H1 (cell line): ENCODE measurements at regions not wholly inside any gene's neighbourhood (a gene's known extent, or its start where the extent isn't known, plus 50 kb on each side); places are given as distances from the start of the nearest gene placed in this dataset.

Experiments used
- CTCF ChIA-PET: fragments of 300-600 bp; sonication (Branson Sonifier 250); formaldehyde crosslinking; loops from one replicate; lab custom pipeline; 2021; ENCODE audit not compliant: partially characterized antibody; lab: Charles Lee
- POLR2A ChIA-PET: fragments of 300-600 bp; sonication (Branson Sonifier 250); formaldehyde crosslinking; loops from one replicate; lab custom pipeline; 2021; ENCODE audit warnings: inconsistent platforms; ENCODE audit not compliant: partially characterized antibody; lab: Charles Lee
- DNase-seq, 2 experiments: peaks; one replicate each; pipeline versions ENCODE4 v3.0.0 to v3.0.0-alpha.2; 2010 to 2022; ENCODE audit warnings: low spot score in 2 of 2, low read depth in 1 of 2, mixed read lengths in 1 of 2
- FAIRE-seq: peaks from 2 replicates; lab custom pipeline; 2011; peaks lifted over from hg19 to GRCh38; lab: Jason Lieb, UNC
- H2AFZ ChIP-seq: 2 replicates; pipeline ENCODE4 v1.8.1; 2012; ENCODE audit warnings: low read length, inconsistent platforms
- H2AK5ac ChIP-seq: 2 replicates; pipeline ENCODE4 v1.6.1; 2013; ENCODE audit warnings: low read depth, low read length
- H2BK120ac ChIP-seq: replicated peaks from 2 replicates; pipeline ENCODE3; 2013; ENCODE audit warnings: low read depth, low read length, inconsistent platforms
- H2BK12ac ChIP-seq: 2 replicates; pipeline ENCODE4 v1.6.1; 2013; ENCODE audit warnings: low read depth, low read length
- H2BK15ac ChIP-seq: 2 replicates; pipeline ENCODE4 v1.6.1; 2013; ENCODE audit warnings: low read length
- H2BK20ac ChIP-seq: 2 replicates; pipeline ENCODE4 v1.6.1; 2013; ENCODE audit warnings: low read length
- H2BK5ac ChIP-seq: 2 replicates; pipeline ENCODE4 v1.6.1; 2013; ENCODE audit warnings: low read depth, low read length
- H3K14ac ChIP-seq: 2 replicates; pipeline ENCODE4 v1.6.1; 2013; ENCODE audit warnings: inconsistent platforms; ENCODE audit not compliant: insufficient read length
- H3K18ac ChIP-seq: 2 replicates; pipeline ENCODE4 v1.6.1; 2013; ENCODE audit warnings: low read length; ENCODE audit errors: extremely low read depth
- H3K23ac ChIP-seq: 2 replicates; pipeline ENCODE4 v1.6.1; 2013; ENCODE audit warnings: inconsistent platforms; ENCODE audit not compliant: insufficient read length
- H3K23me2 ChIP-seq: 2 replicates; pipeline ENCODE4 v1.6.1; 2013; ENCODE audit warnings: low read depth, low read length
- H3K27ac ChIP-seq: 2 replicates; pipeline ENCODE4 v1.6.1; 2011; ENCODE audit warnings: low read depth, low read length, inconsistent platforms
- H3K27me3 ChIP-seq, 4 experiments: replicated peaks in 1 of 4; 1 replicate in 1 of 4; 2 replicates in 3 of 4; pipeline versions ENCODE4 v1.6.1 to v1.8.1; 2011 to 2013; ENCODE audit warnings: low read length in 3 of 4, mild to moderate bottlenecking in 3 of 4, inconsistent platforms in 2 of 4, mixed read lengths in 2 of 4, moderate library complexity in 1 of 4; ENCODE audit not compliant: control insufficient read depth in 3 of 4, insufficient read depth in 3 of 4; ENCODE audit errors: extremely low read depth in 1 of 4
- H3K36me3 ChIP-seq, 4 experiments: 2 replicates each; pipeline versions ENCODE4 v1.6.1 to v1.8.1; 2011 to 2013; ENCODE audit warnings: mild to moderate bottlenecking in 4 of 4, low read length in 3 of 4, moderate library complexity in 2 of 4, control low read depth in 1 of 4, inconsistent platforms in 1 of 4; ENCODE audit not compliant: insufficient read depth in 4 of 4, control insufficient read depth in 2 of 4
- H3K4ac ChIP-seq: replicated peaks from 2 replicates; pipeline ENCODE3; 2013; ENCODE audit warnings: low read length, low read depth, mixed read lengths, inconsistent platforms; ENCODE audit not compliant: insufficient read length
- H3K4me1 ChIP-seq, 4 experiments: replicated peaks in 1 of 4; 1 replicate in 1 of 4; 2 replicates in 3 of 4; pipeline versions ENCODE4 v1.6.1 to v1.8.1; 2011 to 2013; ENCODE audit warnings: low read length in 3 of 4, inconsistent platforms in 2 of 4, mixed read lengths in 1 of 4; ENCODE audit not compliant: insufficient read depth in 4 of 4, control insufficient read depth in 3 of 4
- H3K4me2 ChIP-seq, 2 experiments: 2 replicates each; pipeline versions ENCODE4 v1.6.1 to v1.8.1; 2011 to 2013; ENCODE audit warnings: low read depth in 2 of 2, low read length in 2 of 2, control low read depth in 1 of 2, inconsistent platforms in 1 of 2, mild to moderate bottlenecking in 1 of 2; ENCODE audit not compliant: insufficient read depth in 1 of 2
- H3K4me3 ChIP-seq, 4 experiments: fragments of 200-600, 300-600 bp in 1 of 4; sonication (generic), shearing (Covaris generic), sonication (Bioruptor Twin) in 1 of 4; 2 replicates each; pipeline versions ENCODE4 v1.5.1 to v1.8.1; 2011 to 2016; ENCODE audit warnings: low read length in 4 of 4, low read depth in 3 of 4, control low read depth in 2 of 4, inconsistent platforms in 2 of 4, mild to moderate bottlenecking in 2 of 4, mixed read lengths in 1 of 4, moderate library complexity in 1 of 4; ENCODE audit not compliant: insufficient read depth in 2 of 4; ENCODE audit errors: extremely low read depth in 1 of 4
- H3K56ac ChIP-seq: replicated peaks from 2 replicates; pipeline ENCODE3; 2013; ENCODE audit warnings: low read depth, mild to moderate bottlenecking, mixed read lengths, low read length, inconsistent platforms; ENCODE audit not compliant: insufficient read length
- H3K79me1 ChIP-seq: 2 replicates; pipeline ENCODE4 v1.6.1; 2013; ENCODE audit warnings: low read depth, low read length, control low read depth
- H3K79me2 ChIP-seq, 2 experiments: 2 replicates each; pipeline versions ENCODE4 v1.6.1 to v1.8.1; 2012 to 2013; ENCODE audit warnings: low read length in 2 of 2, mild to moderate bottlenecking in 2 of 2, inconsistent platforms in 1 of 2; ENCODE audit not compliant: insufficient read depth in 2 of 2, control insufficient read depth in 1 of 2
- H3K9ac ChIP-seq, 4 experiments: replicated peaks in 1 of 4; 1 replicate in 1 of 4; 2 replicates in 3 of 4; pipeline versions ENCODE4 v1.6.1 to v1.8.1; 2011 to 2013; ENCODE audit warnings: low read depth in 3 of 4, low read length in 3 of 4, control low read depth in 2 of 4, mild to moderate bottlenecking in 2 of 4, moderate library complexity in 2 of 4, inconsistent platforms in 1 of 4; ENCODE audit errors: extremely low read depth in 1 of 4
- H3K9me3 ChIP-seq, 2 experiments: 2 replicates each; pipeline versions ENCODE4 v1.6.1 to v1.8.1; 2012 to 2013; ENCODE audit warnings: mild to moderate bottlenecking in 2 of 2, moderate library complexity in 2 of 2, control low read depth in 1 of 2, inconsistent platforms in 1 of 2, low read depth in 1 of 2, low read length in 1 of 2, mixed read lengths in 1 of 2; ENCODE audit not compliant: insufficient read depth in 2 of 2
- H4K20me1 ChIP-seq, 2 experiments: replicated peaks in 1 of 2; 2 replicates each; pipeline versions ENCODE3 to v1.8.1; 2011 to 2013; ENCODE audit warnings: inconsistent platforms in 2 of 2, low read length in 2 of 2, mild to moderate bottlenecking in 1 of 2; ENCODE audit not compliant: insufficient read depth in 2 of 2, control insufficient read depth in 1 of 2
- H4K5ac ChIP-seq: 2 replicates; pipeline ENCODE4 v1.6.1; 2013; ENCODE audit warnings: low read length, low read depth, mixed read lengths, inconsistent platforms; ENCODE audit not compliant: insufficient read length
- H4K8ac ChIP-seq: 2 replicates; pipeline ENCODE4 v1.8.0; 2013; ENCODE audit warnings: mild to moderate bottlenecking, moderate library complexity, low read length, inconsistent platforms; ENCODE audit not compliant: insufficient read depth; ENCODE audit errors: extremely low read depth
- H4K91ac ChIP-seq: replicated peaks from 2 replicates; pipeline ENCODE3; 2013; ENCODE audit warnings: low read length, mixed read lengths, inconsistent platforms; ENCODE audit not compliant: insufficient read length
- EGR1 ChIP-seq: IDR thresholded peaks from 2 replicates; pipeline ENCODE4 v1.6.1; 2011; ENCODE audit warnings: low read depth, low read length, borderline replicate concordance
- EP300 ChIP-seq, 2 experiments: IDR thresholded peaks; 1 replicate in 1 of 2; 2 replicates in 1 of 2; pipeline ENCODE4 v1.6.1; 2011 to 2012; ENCODE audit warnings: low read depth in 2 of 2, low read length in 2 of 2, mild to moderate bottlenecking in 2 of 2, borderline replicate concordance in 1 of 2, inconsistent platforms in 1 of 2, moderate library complexity in 1 of 2
- FOSL1 ChIP-seq: IDR thresholded peaks from 2 replicates; pipeline ENCODE4 v1.6.1; 2011; ENCODE audit warnings: mild to moderate bottlenecking, low read depth, low read length, moderate library complexity; ENCODE audit not compliant: insufficient read depth
- KDM4A ChIP-seq: IDR thresholded peaks from one replicate; pipeline ENCODE4 v1.7.1; 2012; ENCODE audit warnings: low read depth, mild to moderate bottlenecking, moderate library complexity, low read length, inconsistent platforms; ENCODE audit not compliant: severe bottlenecking
- SP2 ChIP-seq: IDR thresholded peaks from 2 replicates; pipeline ENCODE4 v1.6.1; 2012; ENCODE audit warnings: mild to moderate bottlenecking, low read length, inconsistent platforms
- TCF12 ChIP-seq: IDR thresholded peaks from 2 replicates; pipeline ENCODE4 v1.6.1; 2011; ENCODE audit warnings: low read depth, mild to moderate bottlenecking, low read length
- WGBS, 2 experiments: shearing (Covaris generic) in 1 of 2; methylation state at CpG; one replicate each; pipeline versions ENCODE4 v1.1.6 to v1.1.7; 2013 to 2015; ENCODE audit warnings: low lambda C conversion rate in 2 of 2, mixed read lengths in 2 of 2, inconsistent platforms in 1 of 2, low coverage in 1 of 2, missing lambda C conversion rate in 1 of 2; ENCODE audit not compliant: insufficient replicate concordance in 2 of 2, insufficient coverage in 1 of 2, insufficient read length in 1 of 2; ENCODE audit errors: extremely low coverage in 1 of 2, missing lambda C conversion rate in 1 of 2; 5-methylcytosine and 5-hydroxymethylcytosine counted together
- TF ChIP-seq, protein P1 (sequence below): IDR thresholded peaks from 2 replicates; pipeline ENCODE4 v1.6.1; 2011; ENCODE audit warnings: low read depth, mild to moderate bottlenecking, low read length; ENCODE audit not compliant: insufficient read depth

DNA sequence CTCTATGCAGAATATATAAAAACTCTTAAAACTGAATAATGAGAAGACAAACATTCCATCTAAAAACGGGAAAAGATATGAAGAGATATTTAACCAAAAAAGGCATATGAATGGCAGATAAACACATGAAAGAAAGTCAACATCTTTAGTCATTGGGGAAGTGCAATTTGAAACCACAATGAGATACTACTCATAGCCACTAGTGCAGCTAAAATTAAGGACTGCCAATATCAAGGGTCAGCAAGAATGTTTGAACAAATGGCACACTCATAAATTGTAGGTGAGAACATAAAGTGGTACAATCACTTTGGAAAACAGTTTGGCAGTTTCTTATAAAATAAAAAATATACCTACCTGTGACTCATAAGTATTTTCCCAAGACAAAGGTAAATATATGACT is 534.9 kb upstream of the DIPK2B start:
- CTCF ChIA-PET, result no interaction called here
- no peak overlapping the region for H2BK15ac ChIP-seq

More for the DNA sequence above, 534.9 kb upstream of the DIPK2B start:
- H3K79me2 ChIP-seq, result no peaks in the 10 kb centered on the region
- no peak overlapping the region for H4K5ac ChIP-seq
- H4K20me1 ChIP-seq, result no peaks in the 10 kb centered on the region
- H3K56ac ChIP-seq, result no peak overlapping the region
- no peaks in the 10 kb centered on the region for H3K4me1 ChIP-seq
- no peak overlapping the region for H2AFZ ChIP-seq
- H3K27ac ChIP-seq, result no peak overlapping the region
- no peak overlapping the region for H3K23ac ChIP-seq
- no peaks in the 10 kb centered on the region for H3K27me3 ChIP-seq
- H3K9ac ChIP-seq, result no peak overlapping the region
- H4K91ac ChIP-seq, result no peak overlapping the region
- no peak overlapping the region for H2BK20ac ChIP-seq
- no peak for FAIRE-seq
- H3K14ac ChIP-seq, result no peak overlapping the region
- H4K8ac ChIP-seq, result no peak overlapping the region
- no peaks in the 10 kb centered on the region for H3K36me3 ChIP-seq
- DNase-seq, result no peak
- no peaks in the 10 kb centered on the region for H3K9me3 ChIP-seq
- no peak overlapping the region for H3K4me3 ChIP-seq
- no peak overlapping the region for H2BK5ac ChIP-seq
- POLR2A ChIA-PET, result no interaction called here
- H2BK120ac ChIP-seq, result no peak overlapping the region
- no peak overlapping the region for H2AK5ac ChIP-seq
- no peaks in the 10 kb centered on the region for H3K79me1 ChIP-seq
- no peak overlapping the region for H3K4me2 ChIP-seq
- 88% methylated on average over 1 of the region's 1 CpG; no CpG with 5 or more reads in 1 of the 2 experiments for WGBS, 2 experiments
- TF ChIP-seq SP2 (no peak), KDM4A (no peak), EP300 (IDR thresholded peaks at IDR 0.05; ENCODE audit: borderline replicate concordance in 1 of 2, low read depth in 2 of 2, low read length in 2 of 2) (no peak), TCF12 (no peak), EGR1 (no peak), FOSL1 (no peak)
- TF ChIP-seq, protein P1, sequence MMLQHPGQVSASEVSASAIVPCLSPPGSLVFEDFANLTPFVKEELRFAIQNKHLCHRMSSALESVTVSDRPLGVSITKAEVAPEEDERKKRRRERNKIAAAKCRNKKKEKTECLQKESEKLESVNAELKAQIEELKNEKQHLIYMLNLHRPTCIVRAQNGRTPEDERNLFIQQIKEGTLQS, result no peak
- no peak overlapping the region for H3K18ac ChIP-seq
- H2BK12ac ChIP-seq, result no peak overlapping the region
- H3K23me2 ChIP-seq, result no peaks in the 10 kb centered on the region
- no peak overlapping the region for H3K4ac ChIP-seq
